ENCODE measurements at regions not wholly inside any gene's neighbourhood (a gene's known extent, or its start where the extent isn't known, plus 50 kb on each side); places are given as distances from the start of the nearest gene placed in this dataset.

- no peak overlapping the region for H3K27ac Mint-ChIP-seq
- H3K4me3 Mint-ChIP-seq = no peak overlapping the region
- no CpG with 5 or more reads among the region's 1 CpG for WGBS (ENCODE audit: extremely low coverage, insufficient read length, low lambda C conversion rate)
Observed at GRCh38 chr12:97711392-97711791, 248.8 kb downstream of the RMST start.

More at GRCh38 chr12:97711392-97711791, 248.8 kb downstream of the RMST start:
- Histone ChIP-seq H3K9ac (ENCODE audit: extremely low read depth, insufficient read length, low read length) (no peak overlapping the region), H2BK5ac (ENCODE audit: insufficient read length, low read length) (no peak overlapping the region), H4K5ac (ENCODE audit: insufficient read length, low read depth, low read length) (no peak overlapping the region), H3K79me2 (ENCODE audit: insufficient read depth, low read length) (no peaks in the 10 kb centered on the region), H4K91ac (ENCODE audit: insufficient read length, low read depth, low read length) (no peak overlapping the region), H3K27me3 (ENCODE audit: insufficient read depth, low read length) (no peaks in the 10 kb centered on the region), H3K9me3 (ENCODE audit: control insufficient read depth, low read depth, low read length) (no peaks in the 10 kb centered on the region), H4K8ac (replicated peaks; ENCODE audit: insufficient read length, low read depth, low read length) (no peak overlapping the region), H3T11ph (ENCODE audit: low read length) (no peak overlapping the region), H3K14ac (ENCODE audit: insufficient read depth, low read length) (no peak overlapping the region), H2BK12ac (ENCODE audit: insufficient read length, low read depth, low read length) (no peak overlapping the region), H2BK20ac (ENCODE audit: low read depth, low read length, poor library complexity, severe bottlenecking) (no peak overlapping the region), H3K56ac (ENCODE audit: insufficient read length, low read depth, low read length) (no peak overlapping the region), H4K20me1 (ENCODE audit: control insufficient read depth, insufficient read depth, insufficient read length) (no peaks in the 10 kb centered on the region), H3K27ac (ENCODE audit: insufficient read length, low read depth, low read length) (no peak overlapping the region), H3K4me2 (ENCODE audit: insufficient read depth, insufficient read length, low read length) (no peak overlapping the region), H2BK15ac (ENCODE audit: low read depth, low read length) (no peak overlapping the region), H3K4ac (ENCODE audit: low read depth, low read length) (no peak overlapping the region), H3K4me1 (ENCODE audit: insufficient read depth, low read length) (no peaks in the 10 kb centered on the region), H3K23me2 (ENCODE audit: insufficient read length, low read depth, low read length, poor library complexity, severe bottlenecking) (no peaks in the 10 kb centered on the region), H3K79me1 (ENCODE audit: insufficient read depth, low read depth, low read length, poor library complexity, severe bottlenecking) (no peaks in the 10 kb centered on the region), H2BK120ac (ENCODE audit: low read depth, low read length, poor library complexity, severe bottlenecking) (no peak overlapping the region), H2AFZ (ENCODE audit: low read length) (no peak overlapping the region), H3K18ac (ENCODE audit: insufficient read length, low read depth, low read length) (no peak overlapping the region), H2AK5ac (ENCODE audit: insufficient read length, low read length) (no peak overlapping the region), H3K23ac (ENCODE audit: insufficient read length, low read depth, low read length) (no peak overlapping the region)
- peaks cover 0 to 4% (median 0%) of the 10 kb centered on the region in 3 experiments; a peak in 2 of 7 replicates for H3K36me3 Mint-ChIP-seq (ENCODE audit: insufficient read depth in 1 of 3, low read depth in 3 of 3)
- H3K4me1 Mint-ChIP-seq = peaks cover 25 to 28% of the 10 kb centered on the region in 2 experiments
- H3K9me3 Mint-ChIP-seq = peaks cover 0 to 4% of the 10 kb centered on the region in 2 experiments; a peak in 2 of 5 replicates
- no peak for DNase-seq
- H3K27me3 Mint-ChIP-seq (ENCODE audit: low read depth) = no peaks in the 10 kb centered on the region
- TF ChIP-seq CTCF (conservative IDR thresholded peaks at IDR 0.05) = no peak

Data from H9 (cell line).